ENCODE measurements at regions not wholly inside any gene's neighbourhood (a gene's known extent, or its start where the extent isn't known, plus 50 kb on each side); places are given as distances from the start of the nearest gene placed in this dataset.
"Not testable (repeated sequence)": the region's sequence is repeated elsewhere in the genome, so short reads cannot be mapped to it uniquely, and the experiment has no call there.

- no peak for TF ChIP-seq CTCF (IDR thresholded peaks at IDR 0.05; ENCODE audit: low read depth, low read length, missing control alignments)
- DNase-seq (ENCODE audit: extremely low read depth, low read depth) = no peak
- no peak overlapping the region for H3K4me3 ChIP-seq (replicated peaks; ENCODE audit: low read depth, low read length)
Measured at GRCh38 chr2:210730672-210731071, 174.3 kb downstream of the CPS1 start.

GRCh38 chr2:210746826-210747225 is 190.4 kb downstream of the CPS1 start:
- DNase-seq (ENCODE audit: extremely low read depth, low read depth); H3K4me3 ChIP-seq (replicated peaks; ENCODE audit: low read depth, low read length): not testable (repeated sequence)

- no peak overlapping the region for H3K4me3 ChIP-seq (replicated peaks; ENCODE audit: low read depth, low read length)
- no peak for TF ChIP-seq CTCF (IDR thresholded peaks at IDR 0.05; ENCODE audit: low read depth, low read length, missing control alignments)
- no peak for DNase-seq (ENCODE audit: extremely low read depth, low read depth)
Measured at GRCh38 chr2:210752532-210752931, 196.1 kb downstream of the CPS1 start.

- no peak for TF ChIP-seq CTCF (IDR thresholded peaks at IDR 0.05; ENCODE audit: low read depth, low read length, missing control alignments)
- no peak for DNase-seq (ENCODE audit: extremely low read depth, low read depth)
- no peak overlapping the region for H3K4me3 ChIP-seq (replicated peaks; ENCODE audit: low read depth, low read length)
Measured at GRCh38 chr2:210753386-210753785, 197.0 kb downstream of the CPS1 start.

GRCh38 chr2:210756855-210757254 is 200.5 kb downstream of the CPS1 start:
- H3K4me3 ChIP-seq (replicated peaks; ENCODE audit: low read depth, low read length) = no peak overlapping the region
- no peak for TF ChIP-seq CTCF (IDR thresholded peaks at IDR 0.05; ENCODE audit: low read depth, low read length, missing control alignments)
- no peak for DNase-seq (ENCODE audit: extremely low read depth, low read depth)

- DNase-seq (ENCODE audit: extremely low read depth, low read depth) = no peak
- no peak for TF ChIP-seq CTCF (IDR thresholded peaks at IDR 0.05; ENCODE audit: low read depth, low read length, missing control alignments)
- H3K4me3 ChIP-seq (replicated peaks; ENCODE audit: low read depth, low read length) = no peak overlapping the region
Measured at GRCh38 chr2:210762604-210763588, 206.5 kb downstream of the CPS1 start.

- no peak for TF ChIP-seq CTCF (IDR thresholded peaks at IDR 0.05; ENCODE audit: low read depth, low read length, missing control alignments)
- DNase-seq (ENCODE audit: extremely low read depth, low read depth) = no peak
- H3K4me3 ChIP-seq (replicated peaks; ENCODE audit: low read depth, low read length) = no peak overlapping the region
Measured at GRCh38 chr2:210768329-210768910, 212.0 kb downstream of the CPS1 start.

Data from HFF-Myc (cell line).